ENCODE measurements at regions not wholly inside any gene's neighbourhood (a gene's known extent, or its start where the extent isn't known, plus 50 kb on each side); places are given as distances from the start of the nearest gene placed in this dataset.

DNA sequence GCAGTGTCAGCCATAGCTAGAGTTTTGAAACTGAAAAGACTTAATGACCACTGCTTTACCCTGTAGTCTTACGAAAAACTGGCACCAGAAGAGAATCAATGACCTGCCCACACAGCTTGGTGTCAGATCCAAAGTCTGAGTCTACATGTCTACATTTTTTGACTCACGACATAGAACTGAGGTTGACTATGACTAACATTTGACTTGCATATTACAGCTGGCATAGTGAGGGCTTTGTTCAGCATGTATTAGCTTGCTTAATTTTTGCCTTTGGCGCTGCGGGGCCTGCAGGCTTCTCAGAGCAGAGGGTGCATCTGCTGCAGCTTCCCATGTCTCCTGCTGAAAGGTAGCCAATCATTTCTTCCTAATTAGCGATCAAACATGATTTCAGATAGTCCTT is 167.0 kb downstream of the EBLN2 start:
- TF ChIP-seq, protein P1, sequence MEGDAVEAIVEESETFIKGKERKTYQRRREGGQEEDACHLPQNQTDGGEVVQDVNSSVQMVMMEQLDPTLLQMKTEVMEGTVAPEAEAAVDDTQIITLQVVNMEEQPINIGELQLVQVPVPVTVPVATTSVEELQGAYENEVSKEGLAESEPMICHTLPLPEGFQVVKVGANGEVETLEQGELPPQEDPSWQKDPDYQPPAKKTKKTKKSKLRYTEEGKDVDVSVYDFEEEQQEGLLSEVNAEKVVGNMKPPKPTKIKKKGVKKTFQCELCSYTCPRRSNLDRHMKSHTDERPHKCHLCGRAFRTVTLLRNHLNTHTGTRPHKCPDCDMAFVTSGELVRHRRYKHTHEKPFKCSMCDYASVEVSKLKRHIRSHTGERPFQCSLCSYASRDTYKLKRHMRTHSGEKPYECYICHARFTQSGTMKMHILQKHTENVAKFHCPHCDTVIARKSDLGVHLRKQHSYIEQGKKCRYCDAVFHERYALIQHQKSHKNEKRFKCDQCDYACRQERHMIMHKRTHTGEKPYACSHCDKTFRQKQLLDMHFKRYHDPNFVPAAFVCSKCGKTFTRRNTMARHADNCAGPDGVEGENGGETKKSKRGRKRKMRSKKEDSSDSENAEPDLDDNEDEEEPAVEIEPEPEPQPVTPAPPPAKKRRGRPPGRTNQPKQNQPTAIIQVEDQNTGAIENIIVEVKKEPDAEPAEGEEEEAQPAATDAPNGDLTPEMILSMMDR (IDR thresholded peaks at IDR 0.05) = no peak
- TF ChIP-seq POLR2A (IDR thresholded peaks at IDR 0.05) = no peak

All from uterus (tissue), 2 donors.